SKM-1 treated with dmso at 0.1 percent for 144 hours (cell line): ENCODE measurements at regions not wholly inside any gene's neighbourhood (a gene's known extent, or its start where the extent isn't known, plus 50 kb on each side); places are given as distances from the start of the nearest gene placed in this dataset.

Experiments used
- DNase-seq: peaks from one replicate; lab custom pipeline; 2025; ENCODE audit not compliant: unreplicated experiment; lab: John Stamatoyannopoulos, UW

- peak; percentile 87 for DNase-seq
Observed at GRCh38 chr4:138894709-138895108, 120.9 kb upstream of the NOCT start.

GRCh38 chr4:138894011-138894410, 121.6 kb upstream of the NOCT start:
- no peak for DNase-seq

GRCh38 chr4:138892483-138893407, 122.8 kb upstream of the NOCT start:
- no peak for DNase-seq

- DNase-seq: no peak
Observed at GRCh38 chr4:138891631-138892031, 124.0 kb upstream of the NOCT start.

GRCh38 chr4:138890891-138891570, 124.5 kb upstream of the NOCT start:
- no peak for DNase-seq

- no peak for DNase-seq
Observed at GRCh38 chr4:138889216-138889615, 126.4 kb upstream of the NOCT start.

GRCh38 chr4:138887741-138888140, 127.8 kb upstream of the NOCT start:
- DNase-seq: no peak

GRCh38 chr4:138887341-138887740, 128.2 kb upstream of the NOCT start:
- DNase-seq: no peak

- no peak for DNase-seq
Observed at GRCh38 chr4:138879757-138880156, 135.8 kb upstream of the NOCT start.

GRCh38 chr4:138875891-138876608, 139.5 kb upstream of the NOCT start:
- DNase-seq: no peak

- DNase-seq: no peak
Observed at GRCh38 chr4:138871555-138871875, 144.1 kb upstream of the NOCT start.

- DNase-seq: peak; percentile 76
Observed at GRCh38 chr4:138870737-138871554, 144.6 kb upstream of the NOCT start.

- no peak for DNase-seq
Observed at GRCh38 chr4:138869631-138870030, 145.9 kb upstream of the NOCT start.

GRCh38 chr4:138869165-138869564, 146.4 kb upstream of the NOCT start:
- DNase-seq: no peak

- no peak for DNase-seq
Observed at GRCh38 chr4:138868562-138868961, 147.0 kb upstream of the NOCT start.

- no peak for DNase-seq
Observed at GRCh38 chr4:138867404-138867803, 148.2 kb upstream of the NOCT start.

- no peak for DNase-seq
Observed at GRCh38 chr4:138866314-138866713, 149.3 kb upstream of the NOCT start.

GRCh38 chr4:138865765-138866164, 149.8 kb upstream of the NOCT start:
- no peak for DNase-seq

- DNase-seq: no peak
Observed at GRCh38 chr4:138864961-138865720, 150.4 kb upstream of the NOCT start.

- DNase-seq: no peak
Observed at GRCh38 chr4:138863160-138863559, 152.4 kb upstream of the NOCT start.
